ENCODE measurements at regions not wholly inside any gene's neighbourhood (a gene's known extent, or its start where the extent isn't known, plus 50 kb on each side); places are given as distances from the start of the nearest gene placed in this dataset.

DNA sequence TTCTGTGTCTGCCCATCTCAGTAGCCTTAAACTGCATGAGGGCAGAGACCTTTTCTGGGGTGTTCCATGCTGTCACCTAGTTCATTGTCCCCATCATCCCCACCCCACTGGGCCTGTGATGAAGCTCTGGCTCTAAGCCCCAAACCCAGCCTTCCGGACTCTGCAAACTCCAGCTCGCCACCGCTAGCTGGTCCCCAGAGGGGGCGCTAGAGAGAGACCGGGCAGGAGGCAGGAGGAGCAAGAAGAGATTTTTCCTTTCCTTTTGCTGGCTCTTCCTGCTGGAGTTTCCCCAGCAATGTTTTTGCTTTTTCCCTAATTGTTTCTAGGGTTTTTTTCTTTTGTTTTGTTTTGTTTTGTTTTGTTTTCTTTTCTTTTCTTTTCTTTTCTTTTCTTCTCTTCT lies 234.4 kb downstream of the TEX36 start:
- peak; percentile 9 to 45 (median 36) for TF ChIP-seq CTCF (IDR thresholded peaks at IDR 0.05)
- TF ChIP-seq POLR2A (IDR thresholded peaks at IDR 0.05), result no peak
